BJ (cell line): ENCODE measurements at regions not wholly inside any gene's neighbourhood (a gene's known extent, or its start where the extent isn't known, plus 50 kb on each side); places are given as distances from the start of the nearest gene placed in this dataset.

Experiments used
- CTCF ChIA-PET: fragments of 350-600 bp; formaldehyde crosslinking; extraction: SDS; loops from one replicate; lab custom pipeline; 2021; ENCODE audit warnings: antibody characterized with exemption, inconsistent platforms; lab: Yijun Ruan, JAX
- POLR2A ChIA-PET: fragments of 300-600 bp; sonication (Branson Sonifier 250); formaldehyde crosslinking; extraction: SDS; loops from one replicate; lab custom pipeline; 2021; ENCODE audit warnings: antibody characterized with exemption; lab: Charles Lee
- DNase-seq: peaks from one replicate; pipeline ENCODE4 v3.0.0-alpha.2; 2011; ENCODE audit warnings: low read depth
- H3K27me3 ChIP-seq: 2 replicates; pipeline ENCODE4 v1.6.0; 2011; ENCODE audit warnings: low read length; ENCODE audit not compliant: control insufficient read depth, insufficient read depth
- H3K36me3 ChIP-seq: 2 replicates; pipeline ENCODE4 v1.5.1; 2011; ENCODE audit warnings: low read length; ENCODE audit not compliant: control insufficient read depth, insufficient read depth
- H3K4me3 ChIP-seq: 2 replicates; pipeline ENCODE4 v1.5.1; 2011; ENCODE audit warnings: low read depth, mild to moderate bottlenecking, control low read depth, low read length
- TF ChIP-seq, protein P1 (sequence below): IDR thresholded peaks from 2 replicates; pipeline ENCODE4 v1.5.1; 2011; ENCODE audit warnings: low read depth, mild to moderate bottlenecking, control low read depth, inconsistent platforms, low read length, moderate library complexity; ENCODE audit not compliant: insufficient read depth

DNA sequence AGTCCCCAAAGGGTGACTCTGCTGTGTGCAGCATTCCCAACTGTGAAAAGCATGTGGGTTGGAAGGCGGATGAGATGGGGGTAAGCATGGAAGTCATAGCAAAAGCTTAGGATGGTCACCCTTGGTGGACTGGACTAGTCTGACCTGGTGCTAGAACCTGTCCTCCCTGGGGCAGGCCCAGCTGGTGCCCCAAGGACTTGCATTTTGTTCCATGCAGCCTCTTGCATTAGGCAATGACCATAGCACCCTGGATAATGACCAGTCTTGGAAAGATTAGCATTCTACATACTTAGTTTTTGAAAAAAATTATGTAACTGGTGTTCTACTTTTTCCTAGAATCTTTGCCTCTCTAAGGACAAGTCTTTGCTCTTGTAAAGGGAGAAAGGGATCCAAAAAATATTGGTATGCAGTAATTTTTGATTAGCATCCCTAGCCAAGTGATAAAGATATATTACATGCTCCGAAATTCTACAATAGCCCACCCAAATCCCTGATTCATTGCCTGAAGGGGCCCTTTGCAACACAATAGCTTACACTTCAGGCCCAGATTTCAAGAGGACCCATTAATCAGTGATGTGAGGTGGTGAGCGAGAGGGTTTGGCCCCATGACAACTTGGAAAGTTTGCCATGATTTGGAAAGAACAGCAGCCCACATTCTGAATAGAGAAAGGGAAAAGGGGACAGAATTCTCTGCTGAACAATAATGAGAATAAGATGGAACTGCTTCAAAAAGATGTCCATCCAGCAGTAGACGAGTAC is 93.3 kb upstream of the CD180 start:
- TF ChIP-seq, protein P1, sequence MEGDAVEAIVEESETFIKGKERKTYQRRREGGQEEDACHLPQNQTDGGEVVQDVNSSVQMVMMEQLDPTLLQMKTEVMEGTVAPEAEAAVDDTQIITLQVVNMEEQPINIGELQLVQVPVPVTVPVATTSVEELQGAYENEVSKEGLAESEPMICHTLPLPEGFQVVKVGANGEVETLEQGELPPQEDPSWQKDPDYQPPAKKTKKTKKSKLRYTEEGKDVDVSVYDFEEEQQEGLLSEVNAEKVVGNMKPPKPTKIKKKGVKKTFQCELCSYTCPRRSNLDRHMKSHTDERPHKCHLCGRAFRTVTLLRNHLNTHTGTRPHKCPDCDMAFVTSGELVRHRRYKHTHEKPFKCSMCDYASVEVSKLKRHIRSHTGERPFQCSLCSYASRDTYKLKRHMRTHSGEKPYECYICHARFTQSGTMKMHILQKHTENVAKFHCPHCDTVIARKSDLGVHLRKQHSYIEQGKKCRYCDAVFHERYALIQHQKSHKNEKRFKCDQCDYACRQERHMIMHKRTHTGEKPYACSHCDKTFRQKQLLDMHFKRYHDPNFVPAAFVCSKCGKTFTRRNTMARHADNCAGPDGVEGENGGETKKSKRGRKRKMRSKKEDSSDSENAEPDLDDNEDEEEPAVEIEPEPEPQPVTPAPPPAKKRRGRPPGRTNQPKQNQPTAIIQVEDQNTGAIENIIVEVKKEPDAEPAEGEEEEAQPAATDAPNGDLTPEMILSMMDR: no peak
- no peaks in the 10 kb centered on the region for H3K27me3 ChIP-seq

DNA sequence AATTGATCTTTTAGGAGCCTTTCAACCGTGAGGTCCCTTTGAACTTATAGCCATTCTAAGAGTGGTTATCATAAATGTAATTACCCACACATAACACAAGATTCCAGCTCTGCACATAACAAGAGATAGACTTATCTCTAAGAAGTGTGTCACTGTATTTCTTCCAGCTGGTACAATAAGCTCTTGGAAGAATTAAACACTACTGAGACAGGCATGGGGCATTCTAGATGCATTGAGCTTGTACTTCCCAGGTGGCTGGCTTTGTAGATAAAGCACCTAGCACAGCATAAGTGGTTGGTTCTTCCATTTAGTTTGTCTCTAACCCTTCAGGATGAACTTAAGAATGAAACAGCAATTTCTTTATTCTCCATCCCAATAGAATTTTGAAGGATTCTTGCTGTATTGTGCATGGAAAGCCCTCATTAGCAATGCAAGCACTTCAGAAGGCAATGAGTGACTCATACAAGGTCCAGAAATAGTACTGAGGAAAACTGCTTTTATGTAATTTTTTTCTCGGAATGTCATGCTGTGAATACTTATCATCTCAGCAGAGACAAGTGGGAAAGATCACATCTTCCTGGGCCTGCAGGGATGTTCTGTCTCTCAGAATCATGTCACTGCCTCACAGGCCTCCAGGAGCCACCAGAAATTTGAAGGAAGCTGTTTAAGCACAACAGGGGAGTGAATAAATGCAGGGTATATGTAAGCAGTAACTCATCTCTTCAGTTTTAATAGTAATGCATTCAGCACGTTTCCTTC is 91.1 kb upstream of the CD180 start:
- DNase-seq: peak; percentile 56
- Histone ChIP-seq H3K27me3 (no peaks in the 10 kb centered on the region), H3K36me3 (no peaks in the 10 kb centered on the region), H3K4me3 (no peak overlapping the region)
- TF ChIP-seq, protein P1: no peak
- POLR2A ChIA-PET: no interaction called here
- CTCF ChIA-PET: no interaction called here

More for the DNA sequence above, 93.3 kb upstream of the CD180 start:
- Histone ChIP-seq H3K4me3 (no peak overlapping the region), H3K36me3 (no peaks in the 10 kb centered on the region)
- no peak for DNase-seq
- ChIA-PET POLR2A (no interaction called here), CTCF (no interaction called here)

DNA sequence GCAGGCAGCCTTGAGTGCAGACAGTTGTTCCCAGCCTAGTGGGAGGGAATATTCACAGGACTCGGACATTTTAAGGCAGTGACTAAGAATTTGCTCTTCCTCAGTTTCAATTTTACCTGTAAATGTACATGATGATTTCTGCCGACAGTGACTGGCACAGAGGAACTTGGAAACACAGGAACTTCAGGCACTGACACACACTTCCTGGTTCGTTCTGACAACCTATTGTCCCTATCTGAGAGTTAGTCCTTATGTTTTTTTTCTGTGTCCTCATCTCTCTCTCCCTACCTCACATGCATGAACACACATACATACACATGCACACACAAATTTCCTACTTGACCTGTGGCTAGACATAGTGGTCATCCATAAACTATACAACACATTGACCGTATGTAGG is 89.4 kb upstream of the CD180 start:
- H3K4me3 ChIP-seq: no peak overlapping the region
- POLR2A ChIA-PET: no interaction called here
- CTCF ChIA-PET: no interaction called here
- TF ChIP-seq, protein P1: no peak
- no peak for DNase-seq
- no peaks in the 10 kb centered on the region for H3K27me3 ChIP-seq
- no peaks in the 10 kb centered on the region for H3K36me3 ChIP-seq

DNA sequence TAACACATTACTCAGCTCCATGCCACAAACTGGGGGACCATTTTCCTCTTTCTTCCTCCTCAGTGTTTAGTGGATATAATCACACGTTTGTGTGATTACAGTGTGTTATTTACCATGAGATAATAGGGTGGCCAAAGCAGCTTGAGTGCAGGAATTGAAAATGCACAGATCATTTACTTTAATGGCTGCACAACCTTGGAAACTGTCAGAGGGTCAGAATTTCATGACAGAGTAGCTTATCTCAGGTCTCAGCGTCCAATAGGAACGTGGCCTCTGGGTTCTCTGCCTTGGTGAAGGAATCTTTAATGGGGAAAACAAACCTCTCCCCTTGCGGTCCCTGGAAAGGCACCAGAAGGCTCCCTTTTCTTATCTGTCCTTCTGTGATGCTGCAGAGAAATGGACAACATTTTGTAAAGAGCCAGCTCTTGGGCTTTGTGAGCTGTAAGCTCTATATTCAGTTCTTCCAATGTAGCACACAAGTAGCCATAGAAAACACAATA is 87.4 kb upstream of the CD180 start:
- Histone ChIP-seq H3K27me3 (no peaks in the 10 kb centered on the region), H3K36me3 (no peaks in the 10 kb centered on the region), H3K4me3 (no peak overlapping the region)
- POLR2A ChIA-PET: no interaction called here
- no peak for DNase-seq
- CTCF ChIA-PET: interaction anchor here (1.3 kb wide), 1 partner anchor 22 kb away, joined by 4 read pairs; no protein-coding TSS in a partner anchor
- TF ChIP-seq, protein P1: no peak

DNA sequence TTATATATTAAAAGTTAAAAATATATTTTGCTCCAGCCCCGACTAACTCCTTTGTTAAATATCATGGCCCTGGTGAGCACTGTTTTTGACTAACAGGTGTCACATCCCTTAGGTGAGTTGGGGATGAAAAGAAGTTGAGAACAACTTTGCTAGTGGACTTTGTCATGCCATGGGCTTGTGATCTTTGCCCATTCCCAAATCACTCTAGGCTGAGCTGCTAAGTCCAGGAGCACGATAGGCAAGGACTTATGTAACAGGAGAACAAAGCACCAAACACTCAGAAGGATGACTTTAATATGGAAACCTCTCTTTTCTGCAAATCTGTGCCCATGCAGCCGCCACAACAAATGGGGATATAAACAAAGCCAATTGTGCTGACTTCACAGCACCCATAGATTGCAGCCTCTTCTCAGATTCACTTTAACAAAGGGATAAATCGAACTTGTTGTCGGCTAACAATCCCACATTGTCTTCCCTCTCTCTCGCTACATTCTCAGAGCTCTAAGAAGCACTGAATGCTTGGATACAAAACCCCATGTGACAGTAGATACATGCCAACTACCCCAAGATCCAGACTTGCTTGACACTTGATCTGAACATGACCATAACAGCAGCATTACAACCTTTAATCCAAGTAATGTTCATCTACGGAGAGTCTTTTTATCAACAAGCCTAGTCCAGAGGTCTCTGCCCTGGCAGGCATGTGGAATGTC is 86.8 kb upstream of the CD180 start:
- no peaks in the 10 kb centered on the region for H3K27me3 ChIP-seq
- ChIA-PET POLR2A (no interaction called here), CTCF (no interaction called here)
- no peak for DNase-seq
- no peak overlapping the region for H3K4me3 ChIP-seq
- TF ChIP-seq, protein P1: no peak
- H3K36me3 ChIP-seq: no peaks in the 10 kb centered on the region
